DOHH2 (cell line): ENCODE measurements at regions not wholly inside any gene's neighbourhood (a gene's known extent, or its start where the extent isn't known, plus 50 kb on each side); places are given as distances from the start of the nearest gene placed in this dataset.
"Not testable (repeated sequence)": the region's sequence is repeated elsewhere in the genome, so short reads cannot be mapped to it uniquely, and the experiment has no call there.

Experiments used
- EZH2phosphoT487 ChIP-seq: fragments of 200-600 bp; sonication (generic); IDR thresholded peaks from 2 replicates; pipeline ENCODE4 v1.6.1; 2017; ENCODE audit warnings: borderline replicate concordance, mild to moderate bottlenecking, antibody characterized with exemption, low read length, moderate library complexity, mixed read lengths
- TF ChIP-seq, protein P1 (sequence below): fragments of 200-600 bp; sonication (generic); IDR thresholded peaks from one replicate; pipeline ENCODE4 v1.5.1; 2014; ENCODE audit warnings: antibody characterized with exemption, mild to moderate bottlenecking, low read depth, low read length; ENCODE audit not compliant: poor library complexity, severe bottlenecking

DNA sequence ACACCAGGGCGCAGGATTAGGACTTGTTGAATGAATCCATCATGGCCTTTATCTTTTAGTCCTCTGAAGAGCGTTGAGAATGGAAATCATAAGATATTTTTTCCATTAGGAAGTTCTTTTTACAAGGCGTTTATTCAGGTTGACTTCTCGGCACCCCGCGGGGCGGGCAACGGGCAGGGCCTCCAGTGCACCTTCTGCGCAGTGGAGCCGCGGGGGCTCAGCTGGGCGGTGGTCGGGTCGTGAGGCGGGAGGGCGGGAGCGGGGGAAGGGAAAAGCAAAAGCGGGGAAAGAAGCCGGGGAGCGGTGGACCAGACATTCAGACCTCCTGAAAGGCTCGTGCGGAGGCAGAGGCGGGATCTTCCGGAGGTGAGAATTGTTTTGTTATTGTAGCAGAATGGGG, 258.3 kb upstream of the NOTCH2NLA start:
- TF ChIP-seq, protein P1, sequence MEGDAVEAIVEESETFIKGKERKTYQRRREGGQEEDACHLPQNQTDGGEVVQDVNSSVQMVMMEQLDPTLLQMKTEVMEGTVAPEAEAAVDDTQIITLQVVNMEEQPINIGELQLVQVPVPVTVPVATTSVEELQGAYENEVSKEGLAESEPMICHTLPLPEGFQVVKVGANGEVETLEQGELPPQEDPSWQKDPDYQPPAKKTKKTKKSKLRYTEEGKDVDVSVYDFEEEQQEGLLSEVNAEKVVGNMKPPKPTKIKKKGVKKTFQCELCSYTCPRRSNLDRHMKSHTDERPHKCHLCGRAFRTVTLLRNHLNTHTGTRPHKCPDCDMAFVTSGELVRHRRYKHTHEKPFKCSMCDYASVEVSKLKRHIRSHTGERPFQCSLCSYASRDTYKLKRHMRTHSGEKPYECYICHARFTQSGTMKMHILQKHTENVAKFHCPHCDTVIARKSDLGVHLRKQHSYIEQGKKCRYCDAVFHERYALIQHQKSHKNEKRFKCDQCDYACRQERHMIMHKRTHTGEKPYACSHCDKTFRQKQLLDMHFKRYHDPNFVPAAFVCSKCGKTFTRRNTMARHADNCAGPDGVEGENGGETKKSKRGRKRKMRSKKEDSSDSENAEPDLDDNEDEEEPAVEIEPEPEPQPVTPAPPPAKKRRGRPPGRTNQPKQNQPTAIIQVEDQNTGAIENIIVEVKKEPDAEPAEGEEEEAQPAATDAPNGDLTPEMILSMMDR, result not testable (repeated sequence)
- not testable (repeated sequence) for TF ChIP-seq EZH2phosphoT487
